Breast epithelium (tissue), 3 donors: ENCODE measurements at regions not wholly inside any gene's neighbourhood (a gene's known extent, or its start where the extent isn't known, plus 50 kb on each side); places are given as distances from the start of the nearest gene placed in this dataset.

ENCODE experiments used
- POLR2A ChIP-seq: fragments of 450-650 bp; IDR thresholded peaks from one replicate; pipeline ENCODE4 v1.6.1; 2016; ENCODE audit warnings: antibody characterized with exemption, mild to moderate bottlenecking, moderate library complexity
- POLR2AphosphoS5 ChIP-seq, 3 donors: sonication (generic); formaldehyde crosslinking; IDR thresholded peaks; one replicate each; pipeline ENCODE4 v1.6.1; 2017; ENCODE audit warnings: antibody characterized with exemption in 3 of 3
- TF ChIP-seq, protein P1 (sequence below), 3 donors: fragments of 450-650 bp; IDR thresholded peaks; one replicate each; pipeline ENCODE4 v1.5.1; 2016 to 2017; ENCODE audit warnings: antibody characterized with exemption in 3 of 3, mild to moderate bottlenecking in 3 of 3, moderate library complexity in 3 of 3

DNA sequence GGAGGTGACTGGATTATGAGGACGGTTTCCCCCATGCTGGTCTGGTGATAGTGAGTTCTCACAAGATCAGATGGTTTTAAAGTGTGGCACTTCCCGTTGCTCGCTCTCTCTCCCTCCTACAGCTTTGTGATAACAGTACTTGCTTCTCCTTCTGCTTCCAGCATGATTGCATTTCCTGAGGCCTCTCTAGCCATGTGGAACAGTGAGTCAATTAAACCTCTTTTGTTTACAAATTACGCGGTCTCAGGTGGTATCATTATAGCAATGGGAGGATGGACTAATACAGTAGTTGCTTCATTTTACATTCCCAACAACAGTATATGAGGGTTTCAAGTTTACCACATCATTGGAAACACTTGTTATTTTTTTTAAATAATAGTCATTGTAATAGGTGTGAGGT is 937.3 kb upstream of the ARRDC3 start:
- TF ChIP-seq, protein P1, sequence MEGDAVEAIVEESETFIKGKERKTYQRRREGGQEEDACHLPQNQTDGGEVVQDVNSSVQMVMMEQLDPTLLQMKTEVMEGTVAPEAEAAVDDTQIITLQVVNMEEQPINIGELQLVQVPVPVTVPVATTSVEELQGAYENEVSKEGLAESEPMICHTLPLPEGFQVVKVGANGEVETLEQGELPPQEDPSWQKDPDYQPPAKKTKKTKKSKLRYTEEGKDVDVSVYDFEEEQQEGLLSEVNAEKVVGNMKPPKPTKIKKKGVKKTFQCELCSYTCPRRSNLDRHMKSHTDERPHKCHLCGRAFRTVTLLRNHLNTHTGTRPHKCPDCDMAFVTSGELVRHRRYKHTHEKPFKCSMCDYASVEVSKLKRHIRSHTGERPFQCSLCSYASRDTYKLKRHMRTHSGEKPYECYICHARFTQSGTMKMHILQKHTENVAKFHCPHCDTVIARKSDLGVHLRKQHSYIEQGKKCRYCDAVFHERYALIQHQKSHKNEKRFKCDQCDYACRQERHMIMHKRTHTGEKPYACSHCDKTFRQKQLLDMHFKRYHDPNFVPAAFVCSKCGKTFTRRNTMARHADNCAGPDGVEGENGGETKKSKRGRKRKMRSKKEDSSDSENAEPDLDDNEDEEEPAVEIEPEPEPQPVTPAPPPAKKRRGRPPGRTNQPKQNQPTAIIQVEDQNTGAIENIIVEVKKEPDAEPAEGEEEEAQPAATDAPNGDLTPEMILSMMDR (IDR thresholded peaks at IDR 0.05) = no peak
- no peak for TF ChIP-seq POLR2A
- TF ChIP-seq POLR2AphosphoS5 (IDR thresholded peaks at IDR 0.05) = no peak
